Right ventricle myocardium inferior (tissue), 1 donor: ENCODE measurements at regions not wholly inside any gene's neighbourhood (a gene's known extent, or its start where the extent isn't known, plus 50 kb on each side); places are given as distances from the start of the nearest gene placed in this dataset.
"Not testable (repeated sequence)": the region's sequence is repeated elsewhere in the genome, so short reads cannot be mapped to it uniquely, and the experiment has no call there.

Experiments
- ATAC-seq: fragments of 200-7000 bp; cut with Tn5 transposase; one replicate; pipeline ENCODE4 v1.9.1; 2020; ENCODE audit warnings: mild to moderate bottlenecking, moderate library complexity
- DNase-seq: peaks from one replicate; pipeline ENCODE4 v3.0.0; 2021; ENCODE audit errors: missing footprints
- intact Hi-C: fragments of 100-400 bp; cut with DNase I; formaldehyde crosslinking; loops from one replicate; pipeline ENCODE4 v1.11.0; 2022
- donor health status: DM: no; HTN: yes; CAD: no; lungs with severe emphysema.

DNA sequence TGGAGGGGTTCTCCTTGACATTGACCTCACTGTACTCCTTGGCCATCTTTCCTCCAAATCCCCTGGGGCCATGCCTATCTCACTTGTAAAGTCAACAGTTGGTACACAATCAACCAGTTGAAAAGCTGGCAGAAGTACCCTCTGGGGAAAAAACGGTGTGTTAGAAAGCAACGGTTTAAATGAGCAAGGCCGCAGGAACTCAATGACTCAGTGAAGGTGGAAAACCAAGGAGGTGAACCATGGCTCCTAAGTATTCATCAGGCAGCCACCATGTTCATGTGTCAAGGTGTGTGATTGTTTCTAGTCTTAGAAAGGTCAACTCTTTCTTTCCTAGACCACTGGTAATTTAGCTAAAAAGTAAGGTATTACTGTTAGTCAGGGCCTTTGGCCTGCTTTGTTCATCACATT, 130.9 kb upstream of the SATB1 start:
- DNase-seq (no peak), ATAC-seq (no peak)
- intact Hi-C loops = loop anchor here (5.0 kb wide), 1 partner anchor 436 kb away; no protein-coding TSS in a partner anchor

DNA sequence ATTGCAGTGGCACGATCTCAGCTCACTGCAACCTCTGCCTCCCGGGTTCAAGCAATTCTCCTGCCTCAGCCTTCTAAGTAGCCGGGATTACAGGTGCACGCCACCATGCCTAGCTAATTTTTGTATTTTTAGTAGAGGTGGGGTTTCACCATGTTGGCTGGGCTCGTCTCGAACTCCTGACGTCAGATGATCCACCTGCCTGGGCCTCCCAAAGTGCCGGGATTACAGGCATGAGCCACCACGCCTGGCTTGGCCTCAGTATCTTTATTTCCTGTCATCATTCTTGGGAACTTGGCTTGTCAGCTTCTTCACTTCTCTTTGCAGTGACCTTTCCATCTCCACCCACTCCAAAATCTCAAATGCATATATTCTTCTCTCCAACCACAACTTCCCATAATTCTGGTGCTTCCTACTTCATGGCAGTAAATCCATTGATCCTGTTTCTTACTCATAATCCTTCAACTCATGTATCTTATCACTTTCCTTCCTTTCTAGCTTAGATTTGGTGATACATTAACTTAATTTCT, 127.5 kb upstream of the SATB1 start:
- intact Hi-C loops, ATAC-seq: not testable (repeated sequence)
- DNase-seq = peak; percentile 40

GRCh38 chr3:18546632-18547031, 121.5 kb upstream of the SATB1 start:
- no peak for DNase-seq
- intact Hi-C loops = no loop called here
- no peak for ATAC-seq

DNA sequence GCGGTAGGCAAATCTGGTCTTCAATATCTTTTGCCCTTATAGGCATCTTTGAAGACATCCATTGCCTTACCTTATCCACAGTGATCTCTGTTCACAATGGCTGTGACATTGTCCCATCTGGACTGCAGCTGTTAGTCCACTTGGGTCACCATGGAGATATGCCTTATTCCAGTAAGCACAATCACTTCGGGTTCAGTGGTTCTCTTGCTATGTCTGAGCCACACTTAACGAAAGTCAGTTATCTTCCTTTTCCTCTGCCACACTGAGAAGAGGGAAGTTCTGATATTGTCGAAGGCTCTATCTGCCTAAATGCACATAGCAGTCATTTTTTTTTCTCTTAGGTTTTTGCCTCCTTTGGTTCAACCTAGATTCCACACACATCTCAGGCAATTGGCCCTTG, 119.0 kb upstream of the SATB1 start:
- ATAC-seq = no peak
- intact Hi-C loops = no loop called here
- no peak for DNase-seq

DNA sequence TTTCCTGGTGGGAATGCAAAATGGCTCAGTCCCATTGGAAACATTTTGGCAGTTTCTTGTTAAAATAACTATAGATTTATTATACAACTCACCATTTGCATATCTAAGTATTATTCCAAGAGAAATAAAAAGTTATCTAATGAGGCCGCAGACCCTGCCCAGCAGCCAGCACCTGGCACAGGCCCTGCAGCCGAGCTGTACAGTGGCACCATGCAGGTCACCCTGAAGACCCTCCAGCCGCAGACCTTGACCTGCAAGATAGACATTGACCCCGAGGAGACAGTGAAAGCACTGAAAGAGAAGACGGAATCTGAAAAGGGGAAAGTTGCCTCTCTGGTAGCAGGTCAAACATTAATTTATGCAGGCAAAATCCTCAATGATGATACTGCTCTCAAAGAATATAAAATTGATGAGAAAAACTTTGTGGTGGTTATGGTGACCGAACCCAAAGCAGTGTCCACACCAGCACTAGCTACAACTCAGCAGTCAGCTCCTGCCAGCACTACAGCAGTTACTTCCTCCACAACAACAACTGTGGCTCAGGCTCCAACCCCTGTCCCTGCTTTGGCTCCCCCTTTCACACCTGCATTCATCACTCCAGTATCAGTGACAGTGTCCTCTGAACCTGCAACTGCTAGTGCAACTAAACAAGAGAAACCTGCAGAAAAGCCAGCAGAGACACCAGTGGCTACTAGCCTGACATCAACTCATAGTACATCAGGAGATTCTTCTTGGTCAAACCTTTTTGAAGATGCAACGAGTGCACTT, 113.5 kb upstream of the SATB1 start:
- intact Hi-C loops = no loop called here
- DNase-seq (no peak), ATAC-seq (no peak)

DNA sequence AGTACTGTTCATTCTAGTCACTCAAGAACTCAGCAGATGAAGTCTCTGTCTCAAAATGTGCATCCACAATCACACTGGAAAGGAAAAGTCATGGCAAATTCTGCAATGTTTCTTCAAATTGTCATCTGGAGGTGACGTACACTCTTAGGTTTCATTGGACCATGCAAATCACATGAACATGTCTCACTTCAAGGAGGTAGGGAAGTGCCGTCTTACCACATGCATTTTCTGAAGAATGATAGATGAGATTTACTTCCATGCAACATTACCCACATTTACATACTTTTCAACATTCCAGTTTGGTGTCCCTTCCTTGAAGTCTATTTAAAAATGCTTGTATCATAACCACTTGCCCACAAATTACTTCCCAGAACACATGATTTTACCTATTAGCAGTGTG, 107.9 kb upstream of the SATB1 start:
- ATAC-seq (no peak), DNase-seq (no peak)
- intact Hi-C loops = no loop called here

- DNase-seq (no peak), ATAC-seq (no peak)
- intact Hi-C loops = no loop called here
Measured at GRCh38 chr3:18531662-18532061, 106.5 kb upstream of the SATB1 start.

DNA sequence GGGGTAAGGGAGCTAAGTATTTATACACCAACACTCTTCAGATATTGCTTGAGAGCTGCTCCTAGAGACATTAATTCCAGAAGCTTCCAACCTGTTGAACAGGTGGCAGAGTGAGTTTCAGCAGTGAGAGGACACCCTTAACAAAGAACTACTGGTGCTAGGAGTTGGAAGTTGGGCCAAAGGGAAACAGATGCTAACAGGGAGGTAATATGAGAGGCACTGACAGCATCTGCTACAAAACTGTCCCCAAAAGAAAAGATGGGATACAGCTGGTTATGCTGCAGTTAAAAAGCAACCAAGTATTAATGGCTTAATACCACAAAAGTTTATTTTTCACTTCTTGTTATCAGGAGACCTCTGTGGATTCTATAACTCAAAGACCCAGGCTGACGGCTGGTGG, 104.5 kb upstream of the SATB1 start:
- no peak for DNase-seq
- intact Hi-C loops = no loop called here
- no peak for ATAC-seq

GRCh38 chr3:18527691-18528090, 102.6 kb upstream of the SATB1 start:
- ATAC-seq = no peak
- no peak for DNase-seq

GRCh38 chr3:18526667-18527066, 101.5 kb upstream of the SATB1 start:
- no peak for ATAC-seq
- intact Hi-C loops = no loop called here

More at GRCh38 chr3:18527691-18528090, 102.6 kb upstream of the SATB1 start:
- intact Hi-C loops = no loop called here

DNA sequence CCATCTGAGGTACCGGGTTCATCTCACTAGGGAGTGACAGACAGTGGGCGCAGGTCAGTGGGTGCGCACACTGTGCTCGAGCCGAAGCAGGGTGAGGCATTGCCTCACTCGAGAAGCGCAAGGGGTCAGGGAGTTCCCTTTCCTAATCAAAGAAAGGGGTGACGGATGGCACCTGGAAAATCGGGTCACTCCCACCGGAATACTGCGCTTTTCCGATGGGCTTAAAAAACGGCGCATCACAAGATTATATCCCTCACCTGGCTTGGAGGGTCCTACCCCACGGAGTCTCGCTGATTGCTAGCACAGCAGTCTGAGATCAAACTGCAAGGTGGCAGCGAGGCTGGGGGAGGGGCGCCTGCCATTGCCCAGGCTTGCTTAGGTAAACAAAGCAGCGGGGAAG, 91.0 kb upstream of the SATB1 start:
- ATAC-seq, DNase-seq, intact Hi-C loops: not testable (repeated sequence)

More at GRCh38 chr3:18526667-18527066, 101.5 kb upstream of the SATB1 start:
- no peak for DNase-seq

GRCh38 chr3:18513091-18513490, 88.0 kb upstream of the SATB1 start:
- no peak for ATAC-seq
- intact Hi-C loops = no loop called here

GRCh38 chr3:18512007-18512406, 86.9 kb upstream of the SATB1 start:
- ATAC-seq = no peak
- no peak for DNase-seq
- intact Hi-C loops = no loop called here

More at GRCh38 chr3:18513091-18513490, 88.0 kb upstream of the SATB1 start:
- DNase-seq = no peak

GRCh38 chr3:18510947-18511346, 85.8 kb upstream of the SATB1 start:
- DNase-seq = no peak
- no peak for ATAC-seq
- intact Hi-C loops = no loop called here

GRCh38 chr3:18507333-18507732, 82.2 kb upstream of the SATB1 start:
- intact Hi-C loops = no loop called here
- DNase-seq = no peak
- no peak for ATAC-seq

DNA sequence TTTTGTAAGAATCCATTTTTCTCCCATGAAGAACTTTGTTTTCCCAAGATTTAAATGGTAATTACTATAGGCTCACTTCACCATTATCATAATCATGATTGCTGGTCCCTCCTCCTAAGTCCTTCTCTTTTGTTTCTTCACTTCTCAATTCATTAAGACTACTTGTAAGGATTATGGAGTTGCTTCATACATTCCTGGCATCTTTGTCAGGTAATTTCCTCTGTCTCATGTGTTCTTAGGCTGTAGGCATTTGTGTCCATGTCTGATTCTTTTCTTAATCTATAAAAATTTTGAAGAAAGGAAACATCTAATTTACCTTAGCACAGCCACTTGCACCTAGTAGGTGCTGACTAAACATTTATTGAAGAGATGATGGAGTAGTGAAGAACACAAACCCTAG, 79.9 kb upstream of the SATB1 start:
- intact Hi-C loops = no loop called here
- ATAC-seq (no peak), DNase-seq (no peak)

GRCh38 chr3:18501679-18502343, 76.7 kb upstream of the SATB1 start:
- ATAC-seq (no peak), DNase-seq (no peak)
- intact Hi-C loops = no loop called here

DNA sequence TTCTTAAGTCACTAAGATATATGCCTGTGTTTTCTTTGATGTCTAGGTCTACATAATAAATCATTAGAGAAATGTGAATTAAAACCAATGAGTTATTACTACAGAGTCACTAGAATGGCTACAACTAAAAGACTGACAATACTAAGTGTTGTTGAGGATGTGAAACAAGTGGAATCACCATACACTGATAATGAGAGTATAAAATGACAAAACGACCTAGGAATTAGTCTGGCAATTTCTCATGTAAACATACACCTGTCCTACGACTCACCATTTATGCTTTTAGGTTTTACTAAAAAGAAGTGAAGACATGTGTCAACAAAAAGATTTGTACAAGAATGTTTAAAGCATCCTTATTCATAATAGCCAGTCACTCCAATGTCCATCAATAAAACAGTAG, 75.2 kb upstream of the SATB1 start:
- intact Hi-C loops = no loop called here
- ATAC-seq = no peak
- DNase-seq = no peak

GRCh38 chr3:18499301-18499700, 74.2 kb upstream of the SATB1 start:
- no peak for DNase-seq
- intact Hi-C loops = no loop called here
- ATAC-seq = no peak

- intact Hi-C loops = no loop called here
- no peak for ATAC-seq
- DNase-seq = no peak
Measured at GRCh38 chr3:18494251-18494650, 69.1 kb upstream of the SATB1 start.
